Ishikawa (cell line): ENCODE measurements at regions not wholly inside any gene's neighbourhood (a gene's known extent, or its start where the extent isn't known, plus 50 kb on each side); places are given as distances from the start of the nearest gene placed in this dataset.

ENCODE experiments used
- CREB1 ChIP-seq: IDR thresholded peaks from 2 replicates; pipeline ENCODE4 v1.6.1; 2012; ENCODE audit warnings: low read depth
- EP300 ChIP-seq: IDR thresholded peaks from 2 replicates; pipeline ENCODE4 v1.6.1; 2012; ENCODE audit warnings: borderline replicate concordance
- NFIC ChIP-seq: IDR thresholded peaks from 2 replicates; pipeline ENCODE4 v1.6.1; 2012
- RAD21 ChIP-seq: IDR thresholded peaks from 2 replicates; pipeline ENCODE4 v1.6.1; 2012; ENCODE audit warnings: low read depth
- TAF1 ChIP-seq: IDR thresholded peaks from 2 replicates; pipeline ENCODE4 v1.6.1; 2012; ENCODE audit warnings: low read depth, mild to moderate bottlenecking
- YY1 ChIP-seq: IDR thresholded peaks from 2 replicates; pipeline ENCODE4 v1.6.1; 2012; ENCODE audit warnings: low read depth
- ZBTB7A ChIP-seq: IDR thresholded peaks from 2 replicates; pipeline ENCODE4 v1.6.1; 2012; ENCODE audit warnings: low read depth
- TF ChIP-seq, protein P1 (sequence below): IDR thresholded peaks from 2 replicates; pipeline ENCODE4 v1.6.1; 2012
- TF ChIP-seq, protein P2 (sequence below): IDR thresholded peaks from 2 replicates; pipeline ENCODE4 v1.6.1; 2012; ENCODE audit warnings: low read depth, mild to moderate bottlenecking
- TF ChIP-seq, protein P3 (sequence below): IDR thresholded peaks from 2 replicates; pipeline ENCODE4 v1.6.1; 2012

DNA sequence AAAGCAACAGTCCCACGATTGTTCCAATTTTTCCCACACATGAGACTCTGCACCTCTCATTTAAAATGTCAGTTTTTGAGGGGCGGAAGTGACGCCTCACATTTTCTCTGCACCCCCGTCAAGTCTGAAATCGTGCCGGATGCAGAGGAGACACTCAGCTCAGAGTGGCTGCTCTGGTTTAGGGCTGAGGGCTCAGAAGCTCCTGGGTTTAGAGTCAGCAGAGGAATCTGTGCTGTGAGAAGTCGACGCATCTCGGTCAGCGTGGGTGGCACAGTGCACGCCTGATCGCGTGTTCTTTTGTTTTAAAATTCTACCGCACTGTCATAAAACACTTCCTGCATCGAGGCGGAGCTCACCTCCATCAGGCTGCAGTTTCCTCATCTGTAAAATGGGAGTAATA lies 116.7 kb upstream of the ADRA2C start:
- no peak for TF ChIP-seq NFIC
- no peak for TF ChIP-seq ZBTB7A
- TF ChIP-seq EP300 = no peak
- no peak for TF ChIP-seq TAF1
- no peak for TF ChIP-seq CREB1
- TF ChIP-seq, protein P1, sequence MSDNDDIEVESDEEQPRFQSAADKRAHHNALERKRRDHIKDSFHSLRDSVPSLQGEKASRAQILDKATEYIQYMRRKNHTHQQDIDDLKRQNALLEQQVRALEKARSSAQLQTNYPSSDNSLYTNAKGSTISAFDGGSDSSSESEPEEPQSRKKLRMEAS = no peak
- no peak for TF ChIP-seq YY1
- TF ChIP-seq, protein P2, sequence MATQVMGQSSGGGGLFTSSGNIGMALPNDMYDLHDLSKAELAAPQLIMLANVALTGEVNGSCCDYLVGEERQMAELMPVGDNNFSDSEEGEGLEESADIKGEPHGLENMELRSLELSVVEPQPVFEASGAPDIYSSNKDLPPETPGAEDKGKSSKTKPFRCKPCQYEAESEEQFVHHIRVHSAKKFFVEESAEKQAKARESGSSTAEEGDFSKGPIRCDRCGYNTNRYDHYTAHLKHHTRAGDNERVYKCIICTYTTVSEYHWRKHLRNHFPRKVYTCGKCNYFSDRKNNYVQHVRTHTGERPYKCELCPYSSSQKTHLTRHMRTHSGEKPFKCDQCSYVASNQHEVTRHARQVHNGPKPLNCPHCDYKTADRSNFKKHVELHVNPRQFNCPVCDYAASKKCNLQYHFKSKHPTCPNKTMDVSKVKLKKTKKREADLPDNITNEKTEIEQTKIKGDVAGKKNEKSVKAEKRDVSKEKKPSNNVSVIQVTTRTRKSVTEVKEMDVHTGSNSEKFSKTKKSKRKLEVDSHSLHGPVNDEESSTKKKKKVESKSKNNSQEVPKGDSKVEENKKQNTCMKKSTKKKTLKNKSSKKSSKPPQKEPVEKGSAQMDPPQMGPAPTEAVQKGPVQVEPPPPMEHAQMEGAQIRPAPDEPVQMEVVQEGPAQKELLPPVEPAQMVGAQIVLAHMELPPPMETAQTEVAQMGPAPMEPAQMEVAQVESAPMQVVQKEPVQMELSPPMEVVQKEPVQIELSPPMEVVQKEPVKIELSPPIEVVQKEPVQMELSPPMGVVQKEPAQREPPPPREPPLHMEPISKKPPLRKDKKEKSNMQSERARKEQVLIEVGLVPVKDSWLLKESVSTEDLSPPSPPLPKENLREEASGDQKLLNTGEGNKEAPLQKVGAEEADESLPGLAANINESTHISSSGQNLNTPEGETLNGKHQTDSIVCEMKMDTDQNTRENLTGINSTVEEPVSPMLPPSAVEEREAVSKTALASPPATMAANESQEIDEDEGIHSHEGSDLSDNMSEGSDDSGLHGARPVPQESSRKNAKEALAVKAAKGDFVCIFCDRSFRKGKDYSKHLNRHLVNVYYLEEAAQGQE = no peak
- no peak for TF ChIP-seq RAD21
- TF ChIP-seq, protein P3, sequence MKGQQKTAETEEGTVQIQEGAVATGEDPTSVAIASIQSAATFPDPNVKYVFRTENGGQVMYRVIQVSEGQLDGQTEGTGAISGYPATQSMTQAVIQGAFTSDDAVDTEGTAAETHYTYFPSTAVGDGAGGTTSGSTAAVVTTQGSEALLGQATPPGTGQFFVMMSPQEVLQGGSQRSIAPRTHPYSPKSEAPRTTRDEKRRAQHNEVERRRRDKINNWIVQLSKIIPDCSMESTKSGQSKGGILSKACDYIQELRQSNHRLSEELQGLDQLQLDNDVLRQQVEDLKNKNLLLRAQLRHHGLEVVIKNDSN = no peak
